ENCODE measurements at regions not wholly inside any gene's neighbourhood (a gene's known extent, or its start where the extent isn't known, plus 50 kb on each side); places are given as distances from the start of the nearest gene placed in this dataset.

GRCh38 chr5:120843390-120843980, 379.4 kb downstream of the PRR16 start:
- TF ChIP-seq GATA2 (IDR thresholded peaks at IDR 0.05; ENCODE audit: low read depth, low read length): no peak
- TF ChIP-seq GATA3 (IDR thresholded peaks at IDR 0.05; ENCODE audit: low read depth, low read length): no peak

Data from SH-SY5Y (cell line).